GM12878 (cell line): ENCODE measurements at regions not wholly inside any gene's neighbourhood (a gene's known extent, or its start where the extent isn't known, plus 50 kb on each side); places are given as distances from the start of the nearest gene placed in this dataset.

Source experiments
- CTCF ChIP-seq, 3 experiments: IDR thresholded peaks in 2 of 3; conservative IDR thresholded peaks in 1 of 3; 2 replicates each; pipeline ENCODE4 v1.5.1; 2011; ENCODE audit warnings: low read depth in 3 of 3, low read length in 3 of 3, mild to moderate bottlenecking in 3 of 3, control low read depth in 2 of 3, moderate library complexity in 2 of 3, inconsistent platforms in 1 of 3, mixed read lengths in 1 of 3; ENCODE audit not compliant: control insufficient read depth in 2 of 3, insufficient read depth in 1 of 3; ENCODE audit errors: extremely low read depth in 1 of 3
- EGR1 ChIP-seq, 2 experiments: IDR thresholded peaks; 1 replicate in 1 of 2; 2 replicates in 1 of 2; pipeline ENCODE4 v1.6.1; 2011 to 2012; ENCODE audit warnings: low read depth in 2 of 2, low read length in 2 of 2, borderline replicate concordance in 1 of 2, mild to moderate bottlenecking in 1 of 2, moderate library complexity in 1 of 2
- EP300 ChIP-seq, 2 experiments: fragments of 150-350 bp in 1 of 2; IDR thresholded peaks; 2 replicates each; pipeline ENCODE4 v1.6.1; 2011 to 2012; ENCODE audit warnings: low read depth in 2 of 2, low read length in 2 of 2, borderline replicate concordance in 1 of 2, improper control_type of control experiment in 1 of 2, inconsistent platforms in 1 of 2; ENCODE audit not compliant: control insufficient read depth in 1 of 2
- PML ChIP-seq: IDR thresholded peaks from 2 replicates; pipeline ENCODE4 v1.6.1; 2012; ENCODE audit warnings: low read length, inconsistent platforms
- RAD21 ChIP-seq: IDR thresholded peaks from 2 replicates; pipeline ENCODE4 v1.6.1; 2011; ENCODE audit warnings: mild to moderate bottlenecking, low read depth, low read length, moderate library complexity; ENCODE audit not compliant: insufficient read depth
- SP1 ChIP-seq: IDR thresholded peaks from one replicate; pipeline ENCODE4 v1.6.1; 2011; ENCODE audit warnings: low read depth, low read length
- TCF12 ChIP-seq: IDR thresholded peaks from 2 replicates; pipeline ENCODE4 v1.6.1; 2011; ENCODE audit warnings: low read depth, mild to moderate bottlenecking, low read length
- TF ChIP-seq, protein P1 (sequence below): fragments of 450-650 bp; conservative IDR thresholded peaks from 2 replicates; pipeline ENCODE4 v1.6.1; 2017; ENCODE audit warnings: mild to moderate bottlenecking, moderate library complexity

DNA sequence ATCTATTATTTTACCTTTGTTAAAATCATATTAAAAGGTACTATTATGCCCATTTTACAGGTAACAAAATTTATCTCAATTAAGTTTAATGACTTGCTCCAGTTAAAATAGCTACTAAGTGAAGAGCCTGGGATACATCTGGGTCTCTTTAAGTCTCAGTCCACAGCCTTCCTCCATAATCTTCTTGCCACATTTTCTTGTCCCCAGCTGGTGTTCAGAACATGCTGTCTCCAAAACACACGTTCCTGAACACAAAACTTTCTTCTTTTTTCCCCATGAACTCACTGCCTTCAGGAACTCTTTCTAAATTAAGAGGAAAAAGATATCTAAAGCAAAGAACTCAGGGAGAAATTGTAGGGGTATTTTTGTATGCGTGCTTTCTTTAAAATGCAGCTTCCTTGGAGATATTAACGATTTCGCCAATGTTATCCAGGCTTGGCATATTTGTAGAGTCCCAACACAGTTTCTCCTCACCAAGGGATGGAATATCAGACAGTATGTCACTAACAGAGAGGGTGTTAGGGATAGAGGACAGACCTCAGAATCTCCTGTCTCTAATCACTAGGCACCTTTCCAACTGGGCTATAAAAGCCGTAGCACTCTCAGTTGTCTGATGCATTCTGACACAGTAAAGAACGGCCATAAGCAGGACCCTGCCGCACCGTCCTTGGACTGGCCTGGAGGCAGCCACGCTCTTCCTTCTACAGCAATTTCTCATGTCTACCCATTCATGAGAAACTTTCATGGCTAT, 232.8 kb upstream of the BLID start:
- TF ChIP-seq SP1, result no peak
- TF ChIP-seq PML, result no peak
- TF ChIP-seq RAD21, result no peak
- TF ChIP-seq, protein P1, sequence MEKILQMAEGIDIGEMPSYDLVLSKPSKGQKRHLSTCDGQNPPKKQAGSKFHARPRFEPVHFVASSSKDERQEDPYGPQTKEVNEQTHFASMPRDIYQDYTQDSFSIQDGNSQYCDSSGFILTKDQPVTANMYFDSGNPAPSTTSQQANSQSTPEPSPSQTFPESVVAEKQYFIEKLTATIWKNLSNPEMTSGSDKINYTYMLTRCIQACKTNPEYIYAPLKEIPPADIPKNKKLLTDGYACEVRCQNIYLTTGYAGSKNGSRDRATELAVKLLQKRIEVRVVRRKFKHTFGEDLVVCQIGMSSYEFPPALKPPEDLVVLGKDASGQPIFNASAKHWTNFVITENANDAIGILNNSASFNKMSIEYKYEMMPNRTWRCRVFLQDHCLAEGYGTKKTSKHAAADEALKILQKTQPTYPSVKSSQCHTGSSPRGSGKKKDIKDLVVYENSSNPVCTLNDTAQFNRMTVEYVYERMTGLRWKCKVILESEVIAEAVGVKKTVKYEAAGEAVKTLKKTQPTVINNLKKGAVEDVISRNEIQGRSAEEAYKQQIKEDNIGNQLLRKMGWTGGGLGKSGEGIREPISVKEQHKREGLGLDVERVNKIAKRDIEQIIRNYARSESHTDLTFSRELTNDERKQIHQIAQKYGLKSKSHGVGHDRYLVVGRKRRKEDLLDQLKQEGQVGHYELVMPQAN, result no peak
- no peak for TF ChIP-seq EP300 (IDR thresholded peaks at IDR 0.05; ENCODE audit: borderline replicate concordance in 1 of 2, control insufficient read depth in 1 of 2, low read depth in 2 of 2, low read length in 2 of 2)
- no peak for TF ChIP-seq TCF12
- TF ChIP-seq EGR1 (IDR thresholded peaks at IDR 0.05; ENCODE audit: borderline replicate concordance in 1 of 2, low read depth in 2 of 2, low read length in 2 of 2), result no peak
- no peak for TF ChIP-seq CTCF (IDR thresholded peaks at IDR 0.05 in 2 of 3, conservative IDR thresholded peaks at IDR 0.05 in 1 of 3; ENCODE audit: control insufficient read depth in 2 of 3, extremely low read depth in 1 of 3, insufficient read depth in 1 of 3, low read depth in 3 of 3, low read length in 3 of 3)
